NT2/D1 (cell line): ENCODE measurements at regions not wholly inside any gene's neighbourhood (a gene's known extent, or its start where the extent isn't known, plus 50 kb on each side); places are given as distances from the start of the nearest gene placed in this dataset.

Experiments used
- YY1 ChIP-seq: IDR thresholded peaks from 2 replicates; pipeline ENCODE4 v1.6.1; 2011; ENCODE audit not compliant: insufficient read length, insufficient read depth
- ZNF274 ChIP-seq: IDR thresholded peaks from 2 replicates; pipeline ENCODE4 v1.6.1; 2011; ENCODE audit warnings: mild to moderate bottlenecking, low read depth, low read length

DNA sequence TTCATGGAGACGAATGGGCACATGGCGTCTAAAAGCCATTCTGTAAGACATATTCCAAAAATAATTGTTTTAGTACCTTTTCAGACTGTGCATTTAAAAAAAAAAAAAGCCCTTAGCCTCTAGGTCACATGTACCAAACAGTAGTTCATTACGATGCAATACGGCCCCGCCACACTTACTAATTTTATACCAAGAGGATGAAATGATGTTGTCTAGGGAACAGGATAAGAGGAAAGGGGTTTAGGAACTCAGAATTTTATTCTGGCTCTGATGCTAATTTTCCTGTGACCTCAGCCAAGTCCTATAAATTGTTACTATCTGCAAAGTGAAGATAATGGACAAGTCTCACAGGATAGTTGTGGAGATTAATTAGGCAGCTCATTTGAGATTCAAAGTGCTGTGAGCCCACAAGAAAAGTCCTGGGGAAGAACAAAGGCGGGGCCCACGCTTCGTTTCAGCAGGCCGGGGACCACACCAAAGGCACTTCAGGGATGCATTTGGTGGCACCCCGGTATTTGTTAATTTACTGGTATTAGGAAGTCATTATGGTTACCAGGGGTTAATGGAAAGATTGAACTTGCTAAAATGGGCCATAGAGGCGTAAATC is 511.1 kb downstream of the IRS2 start:
- no peak for TF ChIP-seq ZNF274
- TF ChIP-seq YY1, result no peak
